Gastroesophageal sphincter (tissue), 3 donors: ENCODE measurements at regions not wholly inside any gene's neighbourhood (a gene's known extent, or its start where the extent isn't known, plus 50 kb on each side); places are given as distances from the start of the nearest gene placed in this dataset.

Experiments used
- CTCF ChIP-seq, 4 experiments: fragments of 200-600 bp in 2 of 4; fragments of 450-650 bp in 2 of 4; sonication (generic) in 1 of 4; IDR thresholded peaks; one replicate each; pipeline ENCODE4 v1.5.1; 2017 to 2019; ENCODE audit warnings: antibody characterized with exemption in 4 of 4, mild to moderate bottlenecking in 2 of 4, moderate library complexity in 2 of 4
- EP300 ChIP-seq: sonication (generic); formaldehyde crosslinking; IDR thresholded peaks from one replicate; pipeline ENCODE4 v1.6.1; 2017; ENCODE audit warnings: antibody characterized with exemption, mild to moderate bottlenecking
- POLR2A ChIP-seq, 2 donors: fragments of 450-650 bp; IDR thresholded peaks; one replicate each; pipeline ENCODE4 v1.6.1; 2017; ENCODE audit warnings: antibody characterized with exemption in 2 of 2, mild to moderate bottlenecking in 2 of 2, moderate library complexity in 1 of 2
- POLR2AphosphoS5 ChIP-seq: sonication (generic); formaldehyde crosslinking; IDR thresholded peaks from one replicate; pipeline ENCODE4 v1.6.1; 2017; ENCODE audit warnings: antibody characterized with exemption

GRCh38 chr16:85424260-85425073, 188.7 kb upstream of the GSE1 start:
- TF ChIP-seq POLR2A (IDR thresholded peaks at IDR 0.05) (no peak), CTCF (IDR thresholded peaks at IDR 0.05) (no peak), EP300 (no peak), POLR2AphosphoS5 (no peak)
